Stomach smooth muscle (tissue), 2 donors: ENCODE measurements at regions not wholly inside any gene's neighbourhood (a gene's known extent, or its start where the extent isn't known, plus 50 kb on each side); places are given as distances from the start of the nearest gene placed in this dataset.

Source experiments
- H3K27ac ChIP-seq: one replicate; pipeline ENCODE4 v1.7.0; 2013; ENCODE audit warnings: mild to moderate bottlenecking, low read length, inconsistent platforms
- H3K27me3 ChIP-seq, 2 donors: one replicate each; pipeline ENCODE4 v1.7.0; 2013; ENCODE audit warnings: low read length in 2 of 2; ENCODE audit not compliant: insufficient read depth in 2 of 2, control insufficient read depth in 1 of 2
- H3K36me3 ChIP-seq, 2 donors: one replicate each; pipeline ENCODE4 v1.7.0; 2013; ENCODE audit warnings: low read length in 2 of 2; ENCODE audit not compliant: control insufficient read depth in 2 of 2, insufficient read depth in 2 of 2
- H3K4me1 ChIP-seq: one replicate; pipeline ENCODE4 v1.7.0; 2013; ENCODE audit warnings: low read length; ENCODE audit not compliant: control insufficient read depth, insufficient read depth
- H3K4me3 ChIP-seq, 2 donors: one replicate each; pipeline ENCODE4 v1.7.0; 2013; ENCODE audit warnings: low read length in 2 of 2
- H3K9ac ChIP-seq, 2 donors: one replicate each; pipeline ENCODE4 v1.7.0; 2013; ENCODE audit warnings: low read length in 2 of 2, mild to moderate bottlenecking in 1 of 2
- H3K9me3 ChIP-seq, 2 donors: one replicate each; pipeline ENCODE4 v1.7.0; 2013; ENCODE audit warnings: low read length in 2 of 2; ENCODE audit not compliant: control insufficient read depth in 2 of 2
- donor health status: healthy.
- donor health status: Pancreatic carcinoma.

DNA sequence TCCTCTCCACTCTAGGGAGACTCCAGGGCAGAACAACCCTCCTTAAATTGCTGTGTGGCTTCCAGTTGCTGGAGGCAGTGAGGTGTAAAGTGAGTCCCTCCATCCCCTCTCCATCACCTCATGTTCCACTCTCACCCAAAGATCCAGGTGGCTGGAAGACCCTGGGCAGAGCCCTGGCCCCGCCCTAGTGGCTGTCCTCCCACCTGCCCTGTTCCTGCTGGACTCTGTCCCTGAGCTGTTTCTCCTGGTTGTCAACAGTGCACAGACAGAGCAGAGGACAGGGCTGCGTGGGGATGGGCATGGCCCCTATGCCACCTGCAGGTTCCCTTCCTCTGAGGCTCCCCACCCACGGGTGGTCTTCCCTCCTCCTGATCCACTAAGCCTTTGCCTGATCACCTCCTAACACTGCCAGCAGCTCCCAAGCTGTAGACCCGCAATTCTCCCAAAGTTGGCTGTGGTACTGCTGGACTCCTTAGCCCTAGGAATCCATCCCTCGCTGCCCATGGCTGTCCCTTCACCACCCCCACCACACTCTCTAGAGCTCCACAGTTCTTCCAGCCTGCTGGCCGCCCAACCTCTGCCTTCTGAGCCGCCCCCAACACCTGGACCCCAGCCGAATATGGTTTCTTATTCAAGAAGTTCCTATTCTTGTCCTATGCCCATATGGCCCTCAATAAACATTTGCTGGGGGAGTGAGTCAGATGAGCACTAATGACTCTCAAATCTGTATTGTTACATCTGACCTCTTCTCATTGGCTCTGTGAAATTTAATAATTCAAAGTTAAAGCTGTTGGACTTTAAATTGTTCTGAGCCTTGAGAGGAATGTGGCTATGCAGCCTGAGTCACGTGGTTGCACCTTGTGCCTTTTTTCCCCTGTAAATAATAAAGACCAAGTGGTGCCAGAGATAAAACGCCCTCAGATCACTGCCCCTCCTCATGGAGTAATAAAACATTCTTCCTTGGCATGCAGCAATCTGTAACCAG is 260.0 kb upstream of the HS6ST1 start:
- no peak overlapping the region for H3K9ac ChIP-seq
- H3K4me3 ChIP-seq, result no peak overlapping the region
- no peaks in the 10 kb centered on the region for H3K9me3 ChIP-seq

DNA sequence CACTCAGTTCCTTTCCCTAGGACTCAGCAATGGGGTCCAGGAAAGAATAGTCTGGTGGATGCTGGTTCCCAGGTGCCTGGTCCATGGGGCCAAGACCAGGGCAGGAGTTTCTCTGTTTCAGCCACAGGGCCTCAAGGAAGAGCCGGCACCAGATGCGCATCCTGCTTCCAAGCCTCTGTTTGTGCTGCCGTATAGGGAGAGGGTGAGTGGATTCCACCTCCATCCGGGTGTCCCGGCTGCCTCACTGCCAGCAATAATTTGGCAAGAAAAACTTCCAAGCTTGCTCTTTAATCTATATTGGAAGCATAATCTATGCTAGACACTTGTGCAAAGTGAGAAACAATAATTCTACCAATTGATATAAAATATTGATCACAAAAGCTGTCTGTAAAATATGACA is 261.2 kb upstream of the HS6ST1 start:
- H3K9ac ChIP-seq, result no peak overlapping the region
- no peak overlapping the region for H3K27ac ChIP-seq
- no peak overlapping the region for H3K4me3 ChIP-seq
- H3K9me3 ChIP-seq, result no peaks in the 10 kb centered on the region
- no peaks in the 10 kb centered on the region for H3K36me3 ChIP-seq
- H3K27me3 ChIP-seq, result no peaks in the 10 kb centered on the region
- H3K4me1 ChIP-seq, result no peaks in the 10 kb centered on the region

More for the DNA sequence above, 260.0 kb upstream of the HS6ST1 start:
- Histone ChIP-seq H3K36me3 (no peaks in the 10 kb centered on the region), H3K4me1 (no peaks in the 10 kb centered on the region), H3K27ac (no peak overlapping the region), H3K27me3 (no peaks in the 10 kb centered on the region)

DNA sequence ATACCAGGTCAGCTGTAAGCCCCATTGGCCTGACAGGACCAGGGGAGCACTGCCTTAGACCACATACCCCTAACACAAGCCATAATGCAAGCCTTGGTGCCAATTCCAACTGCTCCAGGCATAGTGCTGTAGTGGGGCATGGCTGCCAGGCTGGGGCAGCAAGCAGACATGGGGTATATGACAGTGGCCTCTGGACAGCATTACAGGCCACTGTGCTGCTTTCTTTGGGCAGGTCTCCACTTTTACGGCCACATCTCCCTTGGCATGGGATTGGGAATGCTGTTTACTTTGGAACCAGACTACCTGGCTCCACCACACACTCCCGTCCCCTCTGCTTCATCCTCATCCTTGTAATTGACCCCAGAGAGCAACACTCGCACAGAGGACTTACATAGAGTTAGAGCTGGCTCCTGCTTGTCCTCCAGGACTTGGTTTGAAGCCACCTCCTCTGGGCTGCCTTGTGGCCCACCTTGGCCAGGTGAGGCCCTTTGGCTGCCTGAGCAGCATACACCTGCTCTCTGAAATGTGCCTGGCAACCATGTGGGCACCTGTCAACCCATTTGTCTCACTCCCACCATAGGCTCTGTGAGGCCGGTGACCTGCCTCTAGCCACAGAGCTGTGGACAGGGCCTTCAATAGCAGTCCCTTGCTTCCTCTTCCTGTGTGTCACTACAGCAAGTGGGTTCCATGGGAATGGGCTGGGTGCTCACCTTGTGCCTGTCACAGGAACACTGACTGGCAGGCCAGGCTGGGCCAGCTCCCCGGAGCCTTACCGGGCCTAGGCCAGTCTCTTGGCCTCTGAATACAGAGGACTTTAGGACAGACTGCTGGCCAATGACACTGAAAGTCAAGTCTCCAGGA is 262.6 kb upstream of the HS6ST1 start:
- Histone ChIP-seq H3K27ac (no peak overlapping the region), H3K4me1 (no peaks in the 10 kb centered on the region), H3K36me3 (no peaks in the 10 kb centered on the region), H3K9me3 (peaks cover 2 to 4% of the 10 kb centered on the region in 2 donors), H3K4me3 (no peak overlapping the region), H3K27me3 (no peaks in the 10 kb centered on the region), H3K9ac (no peak overlapping the region)

DNA sequence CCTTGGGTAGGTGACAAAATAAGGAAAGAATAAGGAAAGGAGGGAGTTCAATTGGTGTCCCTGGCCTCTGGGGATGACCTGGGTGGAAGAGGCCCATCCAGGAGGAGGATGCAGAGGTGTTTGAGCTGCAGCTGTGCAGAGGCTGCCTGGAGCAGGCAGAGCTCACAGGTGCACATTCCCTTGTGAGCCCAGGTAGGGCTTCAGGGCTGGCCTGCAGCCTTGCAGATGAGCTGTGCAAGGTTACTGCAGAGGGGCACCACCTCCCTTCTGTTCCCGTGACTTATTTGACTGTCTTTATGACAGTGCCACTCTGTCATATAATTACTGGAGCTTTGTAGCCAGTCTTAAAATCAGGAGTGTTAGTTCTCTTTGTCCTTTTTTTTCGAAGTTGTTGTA is 263.2 kb upstream of the HS6ST1 start:
- Histone ChIP-seq H3K4me1 (no peaks in the 10 kb centered on the region), H3K9me3 (peaks cover 2 to 4% of the 10 kb centered on the region in 2 donors), H3K27ac (no peak overlapping the region), H3K9ac (no peak overlapping the region), H3K36me3 (no peaks in the 10 kb centered on the region), H3K27me3 (no peaks in the 10 kb centered on the region), H3K4me3 (no peak overlapping the region)

DNA sequence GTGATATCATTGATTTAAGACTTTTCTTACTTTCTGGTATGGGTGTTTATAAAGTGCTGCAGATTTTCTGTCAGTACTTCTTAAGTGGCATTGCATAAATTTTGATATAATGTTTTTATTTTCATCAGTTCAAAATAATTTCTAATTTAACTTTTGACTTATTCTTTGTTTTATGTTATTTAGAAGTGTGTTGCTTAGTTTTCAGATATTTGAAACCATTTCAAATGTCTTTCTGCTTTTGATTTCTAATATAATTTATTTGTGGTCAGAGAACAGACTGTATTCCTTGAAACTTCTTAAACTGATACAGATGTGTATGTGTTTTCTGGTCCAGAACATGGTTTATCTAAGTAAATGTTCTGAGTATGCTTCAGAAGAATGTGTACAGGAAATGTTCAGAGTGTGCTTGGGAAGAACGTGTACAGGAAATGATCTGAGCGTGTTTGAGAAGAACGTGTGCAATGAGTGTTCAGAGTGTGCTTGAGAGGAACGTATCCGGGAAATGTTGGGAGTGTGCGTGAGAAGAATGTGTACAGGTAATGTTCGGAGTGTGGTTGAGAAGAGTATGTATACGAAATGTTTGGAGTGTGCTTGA is 265.7 kb upstream of the HS6ST1 start:
- Histone ChIP-seq H3K9ac (no peak overlapping the region), H3K4me1 (no peaks in the 10 kb centered on the region), H3K9me3 (peaks cover 2 to 4% of the 10 kb centered on the region in 2 donors), H3K27ac (no peak overlapping the region), H3K36me3 (no peaks in the 10 kb centered on the region), H3K4me3 (no peak overlapping the region), H3K27me3 (no peaks in the 10 kb centered on the region)

DNA sequence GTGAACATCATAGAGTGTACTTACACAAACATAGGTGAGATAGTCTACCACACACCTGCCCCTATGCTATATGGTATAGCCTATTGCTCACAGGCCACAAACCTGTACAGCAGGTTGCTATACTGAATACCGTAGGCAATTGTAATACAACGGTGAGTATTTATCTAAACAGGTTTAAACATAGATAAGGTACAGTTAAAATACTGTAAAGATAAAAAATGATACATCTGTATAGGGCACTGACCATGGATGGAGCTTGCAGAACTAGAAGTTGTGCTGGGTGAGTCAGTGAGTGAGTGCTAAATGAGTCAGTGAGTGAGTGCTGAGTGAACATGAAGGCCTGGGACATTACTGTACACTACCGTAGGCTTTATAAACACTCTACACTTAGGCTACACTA is 267.0 kb upstream of the HS6ST1 start:
- Histone ChIP-seq H3K9me3 (peaks cover 2 to 4% of the 10 kb centered on the region in 2 donors), H3K4me3 (no peak overlapping the region), H3K27me3 (peaks cover 0 to 3% of the 10 kb centered on the region in 2 donors), H3K4me1 (no peaks in the 10 kb centered on the region), H3K36me3 (no peaks in the 10 kb centered on the region), H3K9ac (no peak overlapping the region), H3K27ac (no peak overlapping the region)

DNA sequence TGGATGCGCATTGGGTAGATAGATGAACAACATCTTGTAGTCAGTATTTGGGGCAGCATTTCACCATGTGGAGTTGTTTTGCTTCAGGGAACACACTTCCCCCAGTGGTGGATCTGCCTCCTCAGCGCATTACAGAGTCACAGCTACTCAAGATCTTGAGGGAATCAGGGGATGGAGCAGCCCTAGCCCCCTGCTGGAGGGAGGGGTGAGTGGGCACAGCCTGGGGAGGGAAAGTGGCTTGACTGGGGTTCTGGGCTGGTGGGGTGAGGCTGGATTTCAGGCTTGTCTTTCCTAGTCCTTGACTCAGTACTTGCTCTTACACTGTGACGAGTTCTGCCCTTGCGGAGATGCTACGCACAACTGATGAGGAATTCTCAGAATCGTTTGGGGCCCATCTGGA is 271.0 kb upstream of the HS6ST1 start:
- Histone ChIP-seq H3K27me3 (peaks cover 0 to 3% of the 10 kb centered on the region in 2 donors), H3K9me3 (peaks cover 2 to 4% of the 10 kb centered on the region in 2 donors), H3K9ac (no peak overlapping the region), H3K4me3 (no peak overlapping the region), H3K36me3 (no peaks in the 10 kb centered on the region), H3K4me1 (no peaks in the 10 kb centered on the region), H3K27ac (no peak overlapping the region)

DNA sequence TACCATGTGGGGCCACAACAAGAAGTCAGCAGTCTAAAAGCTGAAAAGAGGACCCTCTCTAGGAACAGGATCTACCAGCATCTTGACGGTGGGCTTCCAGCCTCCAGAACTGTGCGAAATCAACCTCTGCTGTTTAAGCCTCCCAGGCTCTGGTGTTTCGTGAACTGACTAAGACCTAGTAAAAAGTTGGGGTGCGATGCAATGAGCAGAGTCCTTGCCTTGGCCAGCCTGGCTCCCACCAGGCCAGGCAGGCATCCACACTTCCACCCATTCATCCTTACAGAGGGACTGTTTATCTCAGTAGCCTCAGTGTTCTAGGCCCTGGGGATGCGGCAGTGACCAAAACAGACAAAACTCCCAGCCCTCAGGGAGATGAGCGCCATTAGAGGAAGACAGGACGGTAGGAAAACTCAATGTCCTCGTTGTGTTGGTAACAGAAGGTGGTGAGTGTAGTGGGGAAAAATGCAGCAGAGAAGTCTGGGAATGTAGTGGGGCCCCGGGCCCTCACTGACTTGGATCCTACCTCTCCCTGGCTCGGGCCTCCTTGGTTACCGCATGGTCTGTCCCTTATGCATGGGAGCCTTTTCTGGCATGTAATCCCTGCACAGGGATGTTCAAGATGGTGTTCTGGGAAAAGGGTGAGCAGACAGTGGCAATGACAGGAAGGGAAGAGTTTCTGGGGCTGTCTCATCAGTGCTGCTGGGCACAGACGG is 271.8 kb upstream of the HS6ST1 start:
- no peak overlapping the region for H3K9ac ChIP-seq
- no peak overlapping the region for H3K27ac ChIP-seq
- no peak overlapping the region for H3K4me3 ChIP-seq

DNA sequence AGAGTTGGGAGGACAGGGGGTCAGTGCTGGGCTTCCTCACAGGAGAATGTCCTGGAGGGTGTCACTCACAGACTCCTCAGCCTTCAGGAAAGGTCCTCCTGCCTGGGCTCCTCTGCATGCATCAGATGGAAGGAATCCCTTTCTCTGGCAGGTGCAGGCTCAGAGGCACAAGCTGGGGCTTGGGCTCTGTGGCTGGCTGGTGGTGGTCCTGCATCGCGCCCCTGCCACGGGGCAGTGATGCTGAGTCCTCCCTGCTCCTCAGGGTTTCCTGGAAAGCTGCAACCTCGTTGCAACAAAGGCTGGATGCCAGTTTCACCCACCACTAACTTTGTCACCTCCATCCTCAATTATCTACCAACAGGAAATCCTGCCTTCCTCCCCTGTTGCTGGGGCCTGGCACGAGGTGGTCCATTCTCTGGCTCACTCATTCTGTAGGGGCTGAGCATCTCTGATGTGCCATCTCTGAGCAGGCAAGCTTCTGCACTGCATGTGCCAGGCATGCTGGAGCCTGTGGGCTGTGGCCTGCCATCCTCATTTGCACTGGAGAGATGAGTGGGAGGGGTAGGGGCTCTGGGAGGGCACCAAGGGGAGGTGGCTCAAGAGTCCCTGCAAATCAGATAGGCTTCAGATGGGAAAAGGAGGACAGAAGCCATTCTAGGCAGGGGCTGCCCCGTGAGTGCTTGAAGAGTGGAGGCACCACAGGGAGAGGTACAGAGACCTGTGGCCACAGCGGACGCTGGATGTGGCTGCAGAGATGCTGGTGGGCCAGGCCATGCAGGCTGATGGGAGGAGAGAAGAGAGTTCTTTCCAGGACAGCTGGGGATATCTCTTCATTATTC is 272.6 kb upstream of the HS6ST1 start:
- Histone ChIP-seq H3K9me3 (no peaks in the 10 kb centered on the region), H3K4me3 (no peak overlapping the region), H3K27me3 (peaks cover 2 to 3% of the 10 kb centered on the region in 2 donors), H3K4me1 (peaks cover 5% of the 10 kb centered on the region), H3K36me3 (no peaks in the 10 kb centered on the region), H3K27ac (no peak overlapping the region), H3K9ac (no peak overlapping the region)

More for the DNA sequence above, 271.8 kb upstream of the HS6ST1 start:
- no peaks in the 10 kb centered on the region for H3K4me1 ChIP-seq
- peaks cover 1 to 3% of the 10 kb centered on the region in 2 donors for H3K9me3 ChIP-seq
- H3K27me3 ChIP-seq, result peaks cover 0 to 3% of the 10 kb centered on the region in 2 donors
- no peaks in the 10 kb centered on the region for H3K36me3 ChIP-seq
